UCSD-AML1 (cell line): ENCODE measurements at regions not wholly inside any gene's neighbourhood (a gene's known extent, or its start where the extent isn't known, plus 50 kb on each side); places are given as distances from the start of the nearest gene placed in this dataset.

Experiments used
- DNase-seq: peaks from one replicate; lab custom pipeline; 2025; ENCODE audit not compliant: unreplicated experiment; lab: John Stamatoyannopoulos, UW

GRCh38 chr10:47140761-47141348, 159.1 kb upstream of the GDF10 start:
- no peak for DNase-seq

GRCh38 chr10:47141349-47141748, 158.6 kb upstream of the GDF10 start:
- DNase-seq: no peak

- DNase-seq: no peak
Measured at GRCh38 chr10:47143072-47143471, 156.9 kb upstream of the GDF10 start.

GRCh38 chr10:47143473-47143872, 156.5 kb upstream of the GDF10 start:
- DNase-seq: no peak

GRCh38 chr10:47144525-47144924, 155.5 kb upstream of the GDF10 start:
- no peak for DNase-seq

GRCh38 chr10:47145290-47145934, 154.6 kb upstream of the GDF10 start:
- DNase-seq: no peak

GRCh38 chr10:47146572-47146971, 153.4 kb upstream of the GDF10 start:
- no peak for DNase-seq

- no peak for DNase-seq
Measured at GRCh38 chr10:47147186-47147585, 152.8 kb upstream of the GDF10 start.

GRCh38 chr10:47150581-47150980, 149.4 kb upstream of the GDF10 start:
- DNase-seq: no peak

- DNase-seq: no peak
Measured at GRCh38 chr10:47151920-47152319, 148.1 kb upstream of the GDF10 start.

GRCh38 chr10:47152861-47153349, 147.1 kb upstream of the GDF10 start:
- DNase-seq: no peak

- no peak for DNase-seq
Measured at GRCh38 chr10:47154762-47155161, 145.2 kb upstream of the GDF10 start.

- no peak for DNase-seq
Measured at GRCh38 chr10:47156873-47157272, 143.1 kb upstream of the GDF10 start.

GRCh38 chr10:47158116-47159071, 141.6 kb upstream of the GDF10 start:
- DNase-seq: no peak

GRCh38 chr10:47159361-47160260, 140.4 kb upstream of the GDF10 start:
- no peak for DNase-seq

- DNase-seq: no peak
Measured at GRCh38 chr10:47160261-47160908, 139.6 kb upstream of the GDF10 start.

- no peak for DNase-seq
Measured at GRCh38 chr10:47160967-47161366, 139.0 kb upstream of the GDF10 start.

- no peak for DNase-seq
Measured at GRCh38 chr10:47161465-47161864, 138.5 kb upstream of the GDF10 start.

- no peak for DNase-seq
Measured at GRCh38 chr10:47164126-47164799, 135.7 kb upstream of the GDF10 start.

GRCh38 chr10:47164800-47165128, 135.2 kb upstream of the GDF10 start:
- DNase-seq: no peak
